Fibroblast of the aortic adventitia (primary cell): ENCODE measurements at regions not wholly inside any gene's neighbourhood (a gene's known extent, or its start where the extent isn't known, plus 50 kb on each side); places are given as distances from the start of the nearest gene placed in this dataset.

Experiments used
- DNase-seq: peaks from one replicate; pipeline ENCODE4 v3.0.0-alpha.2; 2010; ENCODE audit warnings: low read depth
- H3K4me3 ChIP-seq: 2 replicates; pipeline ENCODE4 v1.5.1; 2011; ENCODE audit warnings: low read depth, mild to moderate bottlenecking, control low read depth, low read length, moderate library complexity
- CTCF ChIP-seq: IDR thresholded peaks from 2 replicates; pipeline ENCODE4 v1.5.1; 2011; ENCODE audit warnings: mild to moderate bottlenecking, low read length, control low read depth, inconsistent platforms; ENCODE audit not compliant: insufficient read depth

- no peak for TF ChIP-seq CTCF
- no peak overlapping the region for H3K4me3 ChIP-seq
- DNase-seq, result no peak
These were observed 202.4 kb upstream of the HABP2 start for GRCh38 chr10:113350311-113351040.

GRCh38 chr10:113354711-113355110 is 198.1 kb upstream of the HABP2 start:
- no peak for DNase-seq
- TF ChIP-seq CTCF, result no peak

GRCh38 chr10:113356794-113357680 is 195.8 kb upstream of the HABP2 start:
- no peak for TF ChIP-seq CTCF
- H3K4me3 ChIP-seq, result no peak overlapping the region
- peak; percentile 18 for DNase-seq

More at GRCh38 chr10:113354711-113355110, 198.1 kb upstream of the HABP2 start:
- H3K4me3 ChIP-seq, result no peak overlapping the region

GRCh38 chr10:113357681-113358300 is 195.1 kb upstream of the HABP2 start:
- no peak overlapping the region for H3K4me3 ChIP-seq
- no peak for DNase-seq
- no peak for TF ChIP-seq CTCF

- no peak for DNase-seq
- no peak overlapping the region for H3K4me3 ChIP-seq
- TF ChIP-seq CTCF, result no peak
These were observed 193.2 kb upstream of the HABP2 start for GRCh38 chr10:113359655-113360054.

- TF ChIP-seq CTCF, result no peak
- DNase-seq, result no peak
- no peak overlapping the region for H3K4me3 ChIP-seq
These were observed 192.0 kb upstream of the HABP2 start for GRCh38 chr10:113360870-113361269.
